ENCODE measurements at regions not wholly inside any gene's neighbourhood (a gene's known extent, or its start where the extent isn't known, plus 50 kb on each side); places are given as distances from the start of the nearest gene placed in this dataset.

DNA sequence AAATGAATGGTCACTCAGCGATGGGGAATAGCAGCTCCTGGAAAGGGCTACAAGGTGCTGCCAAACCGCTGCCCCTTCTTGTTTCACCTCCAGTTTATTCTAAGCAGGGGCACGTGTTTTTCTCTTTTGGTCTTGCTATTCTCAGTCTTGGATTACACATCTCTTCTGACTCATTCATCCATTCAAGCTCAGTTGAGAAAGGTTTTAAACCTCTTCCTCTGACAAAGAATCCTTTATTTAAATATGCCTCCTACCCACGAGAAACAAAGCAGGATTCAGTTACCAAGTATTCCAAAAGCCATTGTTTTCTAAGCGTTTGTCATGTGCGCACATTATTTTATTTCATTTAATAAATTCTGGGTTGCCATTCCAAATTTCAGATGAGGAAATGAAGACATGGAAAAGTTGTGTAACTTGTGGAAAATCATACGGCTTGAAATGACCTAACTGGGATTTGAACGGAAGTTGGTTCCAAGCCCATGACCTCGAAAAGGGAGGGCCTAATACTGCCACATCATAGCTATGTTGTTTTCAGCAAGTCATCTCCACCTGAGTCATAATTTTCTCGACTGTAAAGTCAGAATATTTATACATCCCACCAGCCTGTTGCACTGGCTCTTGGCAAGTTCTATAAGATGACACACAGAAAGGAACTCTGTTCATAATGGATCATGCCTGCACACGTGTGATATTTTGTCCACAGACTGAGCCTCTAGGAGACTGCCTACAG is 292.0 kb upstream of the SLCO3A1 start:
- Histone ChIP-seq H3K27me3 (ENCODE audit: control insufficient read depth in 2 of 2, insufficient read depth in 1 of 2, low read length in 1 of 2) (no peaks in the 10 kb centered on the region), H3K36me3 (ENCODE audit: control insufficient read depth in 2 of 2, insufficient read depth in 2 of 2, low read length in 1 of 2) (no peaks in the 10 kb centered on the region), H3K4me3 (ENCODE audit: low read length in 2 of 2) (no peak overlapping the region), H3K9me3 (ENCODE audit: control insufficient read depth in 2 of 2, insufficient read depth in 1 of 2, low read length in 1 of 2) (no peaks in the 10 kb centered on the region), H3K4me1 (ENCODE audit: control insufficient read depth in 2 of 2, insufficient read depth in 2 of 2, low read length in 2 of 2) (no peaks in the 10 kb centered on the region), H3K27ac (ENCODE audit: low read depth in 1 of 2, low read length in 1 of 2) (no peak overlapping the region)
- 87% methylated on average over 11 of the region's 11 CpGs for WGBS
- DNase-seq (ENCODE audit: low read depth in 6 of 9, low spot score in 9 of 9), result no peak

DNA sequence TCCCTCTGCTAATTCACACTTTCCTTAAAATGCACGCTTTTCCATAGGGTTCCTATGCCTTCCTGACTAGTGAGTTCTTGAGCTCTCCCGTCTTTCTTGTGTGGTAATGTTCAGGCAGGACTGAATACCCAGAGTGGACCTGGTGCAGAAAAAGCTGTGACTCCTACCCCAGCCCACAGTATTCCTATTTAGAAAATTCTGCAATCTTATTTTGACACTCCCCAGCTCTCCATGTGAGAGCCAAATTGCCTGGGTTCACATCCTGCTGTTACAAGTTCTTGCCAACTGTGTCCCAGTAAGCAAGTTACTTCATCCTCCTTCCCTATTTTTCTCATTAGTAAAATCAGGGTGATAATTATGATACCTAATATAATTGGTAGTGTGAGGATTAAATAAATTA is 290.8 kb upstream of the SLCO3A1 start:
- H3K4me1 ChIP-seq (ENCODE audit: control insufficient read depth in 2 of 2, insufficient read depth in 2 of 2, low read length in 2 of 2), result no peaks in the 10 kb centered on the region
- H3K27ac ChIP-seq (ENCODE audit: low read depth in 1 of 2, low read length in 1 of 2), result no peak overlapping the region
- no peak for DNase-seq (ENCODE audit: low read depth in 6 of 9, low spot score in 9 of 9)
- no peaks in the 10 kb centered on the region for H3K27me3 ChIP-seq (ENCODE audit: control insufficient read depth in 2 of 2, insufficient read depth in 1 of 2, low read length in 1 of 2)
- no peaks in the 10 kb centered on the region for H3K36me3 ChIP-seq (ENCODE audit: control insufficient read depth in 2 of 2, insufficient read depth in 2 of 2, low read length in 1 of 2)
- 93% methylated on average over 2 of the region's 2 CpGs for WGBS
- no peaks in the 10 kb centered on the region for H3K9me3 ChIP-seq (ENCODE audit: control insufficient read depth in 2 of 2, insufficient read depth in 1 of 2, low read length in 1 of 2)
- H3K4me3 ChIP-seq (ENCODE audit: low read length in 2 of 2), result no peak overlapping the region

DNA sequence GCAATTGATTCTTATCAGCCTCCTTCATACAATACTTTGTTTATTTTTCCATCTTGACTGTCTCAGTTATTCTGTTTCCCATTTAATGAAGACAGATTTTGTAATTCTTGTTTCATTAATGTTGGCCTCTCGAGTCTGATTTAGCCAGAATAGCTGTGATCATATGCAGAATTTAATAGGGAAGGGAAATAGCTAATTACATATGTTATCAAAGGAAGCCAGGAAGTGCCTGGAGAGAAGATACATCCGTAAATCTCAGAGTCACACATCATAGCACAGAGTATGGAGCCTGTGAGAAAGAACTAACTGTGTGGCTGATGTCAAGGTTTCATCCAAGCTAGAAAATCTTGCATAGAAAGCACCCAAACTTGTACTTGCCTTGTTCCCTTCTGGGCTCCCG is 288.9 kb upstream of the SLCO3A1 start:
- H3K27me3 ChIP-seq (ENCODE audit: control insufficient read depth in 2 of 2, insufficient read depth in 1 of 2, low read length in 1 of 2), result no peaks in the 10 kb centered on the region
- 89% methylated on average over 3 of the region's 3 CpGs for WGBS
- no peak for DNase-seq (ENCODE audit: low read depth in 6 of 9, low spot score in 9 of 9)
- H3K27ac ChIP-seq (ENCODE audit: low read depth in 1 of 2, low read length in 1 of 2), result no peak overlapping the region
- no peaks in the 10 kb centered on the region for H3K4me1 ChIP-seq (ENCODE audit: control insufficient read depth in 2 of 2, insufficient read depth in 2 of 2, low read length in 2 of 2)
- no peaks in the 10 kb centered on the region for H3K9me3 ChIP-seq (ENCODE audit: control insufficient read depth in 2 of 2, insufficient read depth in 1 of 2, low read length in 1 of 2)
- no peak overlapping the region for H3K4me3 ChIP-seq (ENCODE audit: low read length in 2 of 2)
- no peaks in the 10 kb centered on the region for H3K36me3 ChIP-seq (ENCODE audit: control insufficient read depth in 2 of 2, insufficient read depth in 2 of 2, low read length in 1 of 2)

DNA sequence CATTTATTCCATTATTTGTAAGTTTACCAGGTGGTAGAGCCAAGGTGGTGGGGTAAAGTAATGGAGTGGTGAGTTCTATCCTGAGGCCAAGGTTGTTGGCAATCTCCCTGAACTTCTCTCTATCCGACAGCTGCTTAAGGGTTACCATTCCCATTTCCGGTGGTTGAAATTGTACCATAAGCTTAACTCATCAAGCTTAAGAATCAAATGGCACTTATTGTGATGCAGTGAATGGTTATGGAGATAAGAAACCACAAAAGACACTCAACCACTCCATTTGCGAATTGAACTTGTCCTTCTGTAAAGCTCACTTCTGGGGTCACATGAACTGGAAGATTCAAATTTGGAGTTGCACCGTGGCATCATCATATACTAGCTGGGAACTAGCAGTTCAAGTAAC is 287.4 kb upstream of the SLCO3A1 start:
- Histone ChIP-seq H3K4me1 (ENCODE audit: control insufficient read depth in 2 of 2, insufficient read depth in 2 of 2, low read length in 2 of 2) (no peaks in the 10 kb centered on the region), H3K36me3 (ENCODE audit: control insufficient read depth in 2 of 2, insufficient read depth in 2 of 2, low read length in 1 of 2) (no peaks in the 10 kb centered on the region), H3K9me3 (ENCODE audit: control insufficient read depth in 2 of 2, insufficient read depth in 1 of 2, low read length in 1 of 2) (no peaks in the 10 kb centered on the region), H3K27me3 (ENCODE audit: control insufficient read depth in 2 of 2, insufficient read depth in 1 of 2, low read length in 1 of 2) (no peaks in the 10 kb centered on the region), H3K27ac (ENCODE audit: low read depth in 1 of 2, low read length in 1 of 2) (no peak overlapping the region), H3K4me3 (ENCODE audit: low read length in 2 of 2) (no peak overlapping the region)
- WGBS, result 68% methylated on average over 4 of the region's 4 CpGs
- DNase-seq (ENCODE audit: low read depth in 6 of 9, low spot score in 9 of 9), result no peak

DNA sequence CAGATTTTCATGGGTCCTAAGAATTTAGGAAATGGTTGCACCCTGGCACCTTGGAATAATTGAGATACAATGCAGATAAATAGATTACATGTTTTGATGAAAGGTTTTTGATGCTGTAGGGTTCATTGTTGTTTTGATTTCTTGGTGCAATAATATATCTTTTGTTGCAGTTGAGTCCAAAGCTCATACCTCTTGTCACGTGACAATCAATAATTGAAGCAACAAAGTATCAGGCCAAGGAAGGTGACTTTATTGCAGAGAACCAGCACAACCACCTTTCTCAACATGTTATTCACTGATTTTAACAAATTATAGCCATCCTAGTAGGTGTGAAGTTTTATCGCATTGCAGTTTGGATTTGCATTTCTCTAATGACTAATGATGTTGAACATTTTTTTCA is 285.5 kb upstream of the SLCO3A1 start:
- Histone ChIP-seq H3K9me3 (ENCODE audit: control insufficient read depth in 2 of 2, insufficient read depth in 1 of 2, low read length in 1 of 2) (no peaks in the 10 kb centered on the region), H3K27me3 (ENCODE audit: control insufficient read depth in 2 of 2, insufficient read depth in 1 of 2, low read length in 1 of 2) (no peaks in the 10 kb centered on the region), H3K4me1 (ENCODE audit: control insufficient read depth in 2 of 2, insufficient read depth in 2 of 2, low read length in 2 of 2) (no peaks in the 10 kb centered on the region), H3K27ac (ENCODE audit: low read depth in 1 of 2, low read length in 1 of 2) (no peak overlapping the region), H3K4me3 (ENCODE audit: low read length in 2 of 2) (no peak overlapping the region), H3K36me3 (ENCODE audit: control insufficient read depth in 2 of 2, insufficient read depth in 2 of 2, low read length in 1 of 2) (no peaks in the 10 kb centered on the region)
- DNase-seq (ENCODE audit: low read depth in 6 of 9, low spot score in 9 of 9), result no peak
- WGBS, result 97% methylated on average over 2 of the region's 2 CpGs

DNA sequence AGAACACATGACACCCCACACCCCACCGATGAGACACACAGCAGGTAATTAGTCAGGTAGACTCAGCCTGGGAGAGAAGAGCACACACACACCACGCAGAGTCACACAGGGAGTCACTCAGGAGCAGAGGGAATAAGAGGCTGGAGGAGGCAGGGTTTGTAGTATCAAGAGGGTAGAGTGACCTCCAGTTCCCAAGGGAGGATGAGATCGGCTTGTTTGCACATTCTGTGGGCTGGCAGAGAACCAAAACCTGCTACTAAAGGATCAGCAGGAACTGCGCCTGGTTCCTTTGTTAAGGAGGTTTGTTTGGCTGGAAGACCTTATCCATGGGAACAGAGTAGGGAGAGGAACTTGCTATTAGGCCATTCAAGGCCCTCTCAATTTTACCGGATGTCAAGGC is 281.4 kb upstream of the SLCO3A1 start:
- H3K4me1 ChIP-seq (ENCODE audit: control insufficient read depth in 2 of 2, insufficient read depth in 2 of 2, low read length in 2 of 2), result no peaks in the 10 kb centered on the region
- no peak overlapping the region for H3K4me3 ChIP-seq (ENCODE audit: low read length in 2 of 2)
- no peaks in the 10 kb centered on the region for H3K9me3 ChIP-seq (ENCODE audit: control insufficient read depth in 2 of 2, insufficient read depth in 1 of 2, low read length in 1 of 2)
- no peaks in the 10 kb centered on the region for H3K36me3 ChIP-seq (ENCODE audit: control insufficient read depth in 2 of 2, insufficient read depth in 2 of 2, low read length in 1 of 2)
- H3K27me3 ChIP-seq (ENCODE audit: control insufficient read depth in 2 of 2, insufficient read depth in 1 of 2, low read length in 1 of 2), result no peaks in the 10 kb centered on the region
- WGBS, result 88% methylated on average over 5 of the region's 5 CpGs
- H3K27ac ChIP-seq (ENCODE audit: low read depth in 1 of 2, low read length in 1 of 2), result no peak overlapping the region
- no peak for DNase-seq (ENCODE audit: low read depth in 6 of 9, low spot score in 9 of 9)

DNA sequence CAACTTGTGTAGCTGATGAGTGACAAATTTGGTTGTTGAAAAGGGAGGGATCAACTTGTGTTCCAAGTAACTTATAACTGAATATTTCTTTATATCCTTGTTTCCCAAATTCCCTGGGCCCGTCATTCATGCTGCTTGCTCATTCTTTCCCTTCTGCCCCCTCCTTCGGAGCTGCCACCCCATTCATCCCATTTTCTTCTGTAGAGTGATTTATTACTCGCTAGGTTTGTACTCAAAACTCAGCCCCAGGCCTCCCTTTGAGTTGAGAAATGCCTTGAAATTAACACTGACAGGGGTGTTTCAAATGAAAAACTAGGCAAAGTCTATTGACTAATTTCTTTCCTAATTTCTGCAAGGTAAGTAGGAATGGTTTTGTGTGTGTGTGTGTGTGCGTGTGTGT is 277.4 kb upstream of the SLCO3A1 start:
- Histone ChIP-seq H3K4me3 (ENCODE audit: low read length in 2 of 2) (no peak overlapping the region), H3K36me3 (ENCODE audit: control insufficient read depth in 2 of 2, insufficient read depth in 2 of 2, low read length in 1 of 2) (no peaks in the 10 kb centered on the region), H3K27ac (ENCODE audit: low read depth in 1 of 2, low read length in 1 of 2) (no peak overlapping the region), H3K4me1 (ENCODE audit: control insufficient read depth in 2 of 2, insufficient read depth in 2 of 2, low read length in 2 of 2) (no peaks in the 10 kb centered on the region), H3K9me3 (ENCODE audit: control insufficient read depth in 2 of 2, insufficient read depth in 1 of 2, low read length in 1 of 2) (no peaks in the 10 kb centered on the region), H3K27me3 (ENCODE audit: control insufficient read depth in 2 of 2, insufficient read depth in 1 of 2, low read length in 1 of 2) (no peaks in the 10 kb centered on the region)
- WGBS, result 93% methylated on average over 4 of the region's 4 CpGs
- DNase-seq (ENCODE audit: low read depth in 6 of 9, low spot score in 9 of 9), result no peak

DNA sequence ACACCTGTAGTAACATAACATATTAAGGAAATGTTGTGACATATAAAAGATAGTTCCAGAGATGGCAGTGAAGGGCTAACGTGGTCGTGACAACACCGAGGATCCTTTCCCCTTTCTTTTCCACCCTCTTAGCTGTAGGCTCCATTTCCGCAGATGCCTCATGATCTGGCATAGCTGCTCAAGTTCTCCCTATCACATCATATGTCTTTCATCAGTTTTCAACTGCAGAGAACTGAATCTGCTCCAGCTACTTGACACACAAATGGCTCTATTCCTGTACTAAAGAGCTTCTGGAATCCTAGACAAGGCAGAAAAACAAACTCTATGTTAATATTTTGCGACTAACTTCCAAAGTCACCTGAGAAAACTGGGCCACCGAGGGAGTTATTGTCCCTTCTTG is 275.0 kb upstream of the SLCO3A1 start:
- Histone ChIP-seq H3K36me3 (ENCODE audit: control insufficient read depth in 2 of 2, insufficient read depth in 2 of 2, low read length in 1 of 2) (no peaks in the 10 kb centered on the region), H3K4me1 (ENCODE audit: control insufficient read depth in 2 of 2, insufficient read depth in 2 of 2, low read length in 2 of 2) (no peaks in the 10 kb centered on the region), H3K27me3 (ENCODE audit: control insufficient read depth in 2 of 2, insufficient read depth in 1 of 2, low read length in 1 of 2) (no peaks in the 10 kb centered on the region), H3K27ac (ENCODE audit: low read depth in 1 of 2, low read length in 1 of 2) (no peak overlapping the region), H3K9me3 (ENCODE audit: control insufficient read depth in 2 of 2, insufficient read depth in 1 of 2, low read length in 1 of 2) (no peaks in the 10 kb centered on the region), H3K4me3 (ENCODE audit: low read length in 2 of 2) (no peak overlapping the region)
- DNase-seq (ENCODE audit: low read depth in 6 of 9, low spot score in 9 of 9), result no peak
- 97% methylated on average over 6 of the region's 6 CpGs for WGBS

DNA sequence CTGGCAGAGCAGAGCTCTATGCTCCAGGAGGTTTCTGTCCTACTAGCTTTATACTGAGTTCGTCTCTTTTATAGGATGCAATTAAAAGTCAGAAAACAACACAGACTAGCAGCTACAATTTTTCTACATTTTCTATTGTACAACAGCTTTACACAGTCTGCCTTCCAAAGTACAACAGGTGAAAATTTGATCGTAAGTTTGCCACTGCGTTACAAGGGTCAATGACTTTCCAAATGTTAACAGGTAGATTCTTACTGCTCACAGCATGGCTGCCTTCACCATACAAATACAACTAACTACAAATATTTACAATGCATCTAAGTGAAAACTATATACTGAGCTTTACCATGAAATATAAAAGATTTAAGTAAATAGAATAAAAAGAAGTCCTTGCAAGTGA is 268.6 kb upstream of the SLCO3A1 start:
- Histone ChIP-seq H3K36me3 (ENCODE audit: control insufficient read depth in 2 of 2, insufficient read depth in 2 of 2, low read length in 1 of 2) (no peaks in the 10 kb centered on the region), H3K4me1 (ENCODE audit: control insufficient read depth in 2 of 2, insufficient read depth in 2 of 2, low read length in 2 of 2) (no peaks in the 10 kb centered on the region), H3K4me3 (ENCODE audit: low read length in 2 of 2) (no peak overlapping the region), H3K27me3 (ENCODE audit: control insufficient read depth in 2 of 2, insufficient read depth in 1 of 2, low read length in 1 of 2) (no peaks in the 10 kb centered on the region), H3K9me3 (ENCODE audit: control insufficient read depth in 2 of 2, insufficient read depth in 1 of 2, low read length in 1 of 2) (no peaks in the 10 kb centered on the region), H3K27ac (ENCODE audit: low read depth in 1 of 2, low read length in 1 of 2) (no peak overlapping the region)
- WGBS, result 95% methylated on average over 3 of the region's 3 CpGs
- DNase-seq (ENCODE audit: low read depth in 6 of 9, low spot score in 9 of 9), result no peak

DNA sequence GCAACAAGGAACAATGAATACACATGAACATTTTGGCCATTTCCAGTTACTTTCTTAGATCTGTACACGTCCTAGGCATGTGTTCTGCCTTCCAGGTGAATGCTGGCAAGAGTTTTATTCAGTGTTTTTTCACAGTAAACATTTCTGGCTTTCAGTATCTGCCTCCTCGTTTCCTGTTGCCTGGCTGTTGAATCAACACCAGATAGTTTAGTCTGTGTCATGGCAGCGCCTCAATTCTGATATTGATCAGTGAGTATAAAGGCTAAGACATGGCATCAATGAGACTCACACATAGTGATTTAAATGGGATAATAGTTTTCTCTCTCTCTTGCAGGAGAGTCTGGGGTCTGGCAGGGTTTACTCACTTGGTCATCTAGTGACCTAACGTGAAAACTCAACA is 266.9 kb upstream of the SLCO3A1 start:
- no peak overlapping the region for H3K4me3 ChIP-seq (ENCODE audit: low read length in 2 of 2)
- WGBS, result 86% methylated on average over 4 of the region's 4 CpGs
- no peaks in the 10 kb centered on the region for H3K9me3 ChIP-seq (ENCODE audit: control insufficient read depth in 2 of 2, insufficient read depth in 1 of 2, low read length in 1 of 2)
- H3K4me1 ChIP-seq (ENCODE audit: control insufficient read depth in 2 of 2, insufficient read depth in 2 of 2, low read length in 2 of 2), result no peaks in the 10 kb centered on the region
- DNase-seq (ENCODE audit: low read depth in 6 of 9, low spot score in 9 of 9), result no peak
- no peaks in the 10 kb centered on the region for H3K36me3 ChIP-seq (ENCODE audit: control insufficient read depth in 2 of 2, insufficient read depth in 2 of 2, low read length in 1 of 2)
- no peak overlapping the region for H3K27ac ChIP-seq (ENCODE audit: low read depth in 1 of 2, low read length in 1 of 2)
- no peaks in the 10 kb centered on the region for H3K27me3 ChIP-seq (ENCODE audit: control insufficient read depth in 2 of 2, insufficient read depth in 1 of 2, low read length in 1 of 2)
